ENCODE measurements at regions not wholly inside any gene's neighbourhood (a gene's known extent, or its start where the extent isn't known, plus 50 kb on each side); places are given as distances from the start of the nearest gene placed in this dataset.

DNA sequence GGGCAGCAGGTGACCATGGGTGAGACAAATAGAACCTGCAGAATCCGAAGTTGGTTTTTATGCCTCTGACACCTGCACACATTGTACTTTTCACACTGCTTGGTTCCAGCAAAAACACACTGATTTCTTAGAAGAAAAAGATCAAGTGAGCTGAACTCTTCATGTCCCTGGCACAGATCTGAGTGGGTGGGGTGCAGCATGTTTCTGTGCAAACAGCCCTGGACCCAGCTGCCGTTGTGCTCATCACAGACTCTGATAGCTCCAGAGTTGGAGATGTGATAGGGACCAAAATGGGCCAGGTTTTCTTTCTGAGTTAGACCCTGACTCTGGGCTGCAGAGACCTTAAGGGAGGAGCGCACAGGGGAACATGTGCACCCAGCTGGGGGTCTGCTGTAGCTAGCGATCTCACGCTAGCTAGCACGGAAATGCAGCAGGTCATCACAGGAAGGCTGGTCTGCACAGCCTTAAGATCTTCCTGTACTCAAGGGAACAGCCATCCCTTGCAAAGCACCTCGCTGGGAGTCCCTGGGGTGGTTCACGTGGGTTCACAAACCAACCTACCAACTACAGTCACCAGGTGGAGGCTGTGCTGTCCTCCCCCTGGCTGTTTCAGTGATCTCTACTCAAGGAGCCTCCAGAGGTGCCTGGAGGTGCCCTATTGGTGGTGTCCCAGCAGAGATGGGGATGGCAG lies 291.1 kb downstream of the PTPRU start:
- Mint-ChIP-seq H3K9me3 (ENCODE audit: unreplicated experiment) (peaks cover 5% of the 10 kb centered on the region), H3K27ac (ENCODE audit: unreplicated experiment) (no peak overlapping the region), H3K4me3 (ENCODE audit: unreplicated experiment) (no peak overlapping the region), H3K4me1 (ENCODE audit: low read depth, unreplicated experiment) (no peaks in the 10 kb centered on the region), H3K36me3 (ENCODE audit: low read depth, unreplicated experiment) (no peaks in the 10 kb centered on the region), H3K27me3 (ENCODE audit: low read depth, unreplicated experiment) (peaks cover 29% of the 10 kb centered on the region)
- Histone ChIP-seq H3K4me1 (ENCODE audit: insufficient read depth, low read length) (no peaks in the 10 kb centered on the region), H3K36me3 (ENCODE audit: insufficient read depth, low read length) (no peaks in the 10 kb centered on the region), H2AFZ (ENCODE audit: low read depth, low read length) (no peak overlapping the region), H3K79me2 (ENCODE audit: insufficient read depth, low read length) (no peaks in the 10 kb centered on the region), H3K27ac (ENCODE audit: low read depth, low read length) (no peak overlapping the region), H3K9ac (ENCODE audit: low read length) (no peak overlapping the region), H3K4me3 (ENCODE audit: insufficient read depth, low read depth, low read length) (no peak overlapping the region), H4K20me1 (ENCODE audit: insufficient read depth, low read length) (no peaks in the 10 kb centered on the region), H3K4me2 (ENCODE audit: low read length) (no peak overlapping the region), H3K27me3 (ENCODE audit: insufficient read depth, low read length) (no peaks in the 10 kb centered on the region), H3K9me3 (ENCODE audit: insufficient read depth, low read depth, low read length) (no peaks in the 10 kb centered on the region)
- no peak for FAIRE-seq
- no peak for TF ChIP-seq EZH2 (IDR thresholded peaks at IDR 0.05; ENCODE audit: insufficient read depth, low read length)
- DNase-seq (ENCODE audit: low read depth), result no peak

DNA sequence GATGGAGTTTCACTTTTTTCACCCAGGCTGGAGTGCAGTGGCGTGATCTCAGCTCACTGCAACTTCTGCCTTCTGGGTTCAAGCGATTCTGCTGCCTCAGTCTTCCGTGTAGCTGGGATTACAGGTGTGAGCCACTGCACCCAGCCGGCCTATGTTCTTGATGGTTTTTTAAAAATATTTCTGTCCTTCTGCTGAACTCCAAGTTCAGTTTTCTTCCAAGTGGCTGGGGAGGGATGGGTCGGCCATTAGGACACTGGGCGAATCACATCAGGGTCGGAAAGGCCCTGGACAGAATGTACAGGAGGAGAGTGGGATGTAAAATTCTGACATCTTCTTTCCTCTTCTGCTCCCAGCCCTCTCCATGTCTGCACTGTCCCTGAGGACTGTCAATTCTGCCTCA lies 289.6 kb downstream of the PTPRU start:
- DNase-seq (ENCODE audit: low read depth) (no peak), FAIRE-seq (no peak)
- Histone ChIP-seq H3K9ac (ENCODE audit: low read length) (no peak overlapping the region), H2AFZ (ENCODE audit: low read depth, low read length) (no peak overlapping the region), H3K79me2 (ENCODE audit: insufficient read depth, low read length) (no peaks in the 10 kb centered on the region), H3K27ac (ENCODE audit: low read depth, low read length) (no peak overlapping the region), H3K36me3 (ENCODE audit: insufficient read depth, low read length) (no peaks in the 10 kb centered on the region), H3K4me2 (ENCODE audit: low read length) (no peak overlapping the region), H3K27me3 (ENCODE audit: insufficient read depth, low read length) (no peaks in the 10 kb centered on the region), H4K20me1 (ENCODE audit: insufficient read depth, low read length) (no peaks in the 10 kb centered on the region), H3K4me1 (ENCODE audit: insufficient read depth, low read length) (no peaks in the 10 kb centered on the region), H3K4me3 (ENCODE audit: insufficient read depth, low read depth, low read length) (no peak overlapping the region), H3K9me3 (ENCODE audit: insufficient read depth, low read depth, low read length) (no peaks in the 10 kb centered on the region)
- Mint-ChIP-seq H3K4me3 (ENCODE audit: unreplicated experiment) (no peak overlapping the region), H3K27me3 (ENCODE audit: low read depth, unreplicated experiment) (peaks cover 32% of the 10 kb centered on the region), H3K36me3 (ENCODE audit: low read depth, unreplicated experiment) (no peaks in the 10 kb centered on the region), H3K4me1 (ENCODE audit: low read depth, unreplicated experiment) (no peaks in the 10 kb centered on the region), H3K9me3 (ENCODE audit: unreplicated experiment) (peaks cover 5% of the 10 kb centered on the region), H3K27ac (ENCODE audit: unreplicated experiment) (no peak overlapping the region)
- TF ChIP-seq EZH2 (IDR thresholded peaks at IDR 0.05; ENCODE audit: insufficient read depth, low read length), result no peak
- TF ChIP-seq, protein P1, sequence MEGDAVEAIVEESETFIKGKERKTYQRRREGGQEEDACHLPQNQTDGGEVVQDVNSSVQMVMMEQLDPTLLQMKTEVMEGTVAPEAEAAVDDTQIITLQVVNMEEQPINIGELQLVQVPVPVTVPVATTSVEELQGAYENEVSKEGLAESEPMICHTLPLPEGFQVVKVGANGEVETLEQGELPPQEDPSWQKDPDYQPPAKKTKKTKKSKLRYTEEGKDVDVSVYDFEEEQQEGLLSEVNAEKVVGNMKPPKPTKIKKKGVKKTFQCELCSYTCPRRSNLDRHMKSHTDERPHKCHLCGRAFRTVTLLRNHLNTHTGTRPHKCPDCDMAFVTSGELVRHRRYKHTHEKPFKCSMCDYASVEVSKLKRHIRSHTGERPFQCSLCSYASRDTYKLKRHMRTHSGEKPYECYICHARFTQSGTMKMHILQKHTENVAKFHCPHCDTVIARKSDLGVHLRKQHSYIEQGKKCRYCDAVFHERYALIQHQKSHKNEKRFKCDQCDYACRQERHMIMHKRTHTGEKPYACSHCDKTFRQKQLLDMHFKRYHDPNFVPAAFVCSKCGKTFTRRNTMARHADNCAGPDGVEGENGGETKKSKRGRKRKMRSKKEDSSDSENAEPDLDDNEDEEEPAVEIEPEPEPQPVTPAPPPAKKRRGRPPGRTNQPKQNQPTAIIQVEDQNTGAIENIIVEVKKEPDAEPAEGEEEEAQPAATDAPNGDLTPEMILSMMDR (IDR thresholded peaks at IDR 0.05; ENCODE audit: insufficient read depth, low read depth, low read length), result no peak

DNA sequence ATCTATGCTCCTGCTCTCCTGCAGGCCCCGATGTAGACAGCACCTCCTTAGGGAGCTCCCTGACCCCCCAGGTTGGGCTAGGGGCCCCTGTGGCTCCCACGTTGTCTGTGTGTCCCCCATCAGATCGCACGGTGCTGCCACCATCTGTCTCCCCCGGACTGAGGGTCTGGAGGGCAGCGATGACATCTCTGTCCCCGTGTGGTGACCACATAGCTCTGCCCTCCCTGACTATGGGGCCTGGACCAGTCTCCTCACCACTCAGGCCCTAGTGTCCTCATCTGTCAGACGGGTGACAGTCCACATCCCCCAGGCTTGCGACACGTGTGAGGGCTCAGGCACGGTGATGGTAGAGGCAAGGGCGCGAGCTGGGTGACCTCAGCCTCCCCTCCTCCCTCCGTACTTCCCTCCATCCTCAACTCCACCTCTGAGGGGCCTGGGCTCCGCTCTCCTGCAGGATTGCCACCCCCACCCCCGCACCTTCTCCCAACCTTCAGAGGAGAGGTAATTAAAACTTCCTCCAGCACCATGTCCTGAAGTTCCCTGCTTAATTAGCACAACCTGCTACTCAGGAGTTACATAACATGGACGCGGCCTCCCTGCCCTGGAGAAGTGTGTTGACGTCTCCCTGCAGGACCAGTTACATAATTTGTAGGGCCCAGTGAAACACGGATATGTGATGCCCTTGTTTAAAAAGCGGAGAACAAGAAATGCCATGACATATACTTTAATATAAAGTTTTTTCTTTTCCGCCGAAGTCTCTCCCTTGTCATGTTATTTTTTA lies 288.2 kb downstream of the PTPRU start:
- Histone ChIP-seq H3K4me1 (ENCODE audit: insufficient read depth, low read length) (no peaks in the 10 kb centered on the region), H3K4me3 (ENCODE audit: insufficient read depth, low read depth, low read length) (no peak overlapping the region), H3K27ac (ENCODE audit: low read depth, low read length) (no peak overlapping the region), H2AFZ (ENCODE audit: low read depth, low read length) (no peak overlapping the region), H4K20me1 (ENCODE audit: insufficient read depth, low read length) (no peaks in the 10 kb centered on the region), H3K27me3 (ENCODE audit: insufficient read depth, low read length) (no peaks in the 10 kb centered on the region), H3K36me3 (ENCODE audit: insufficient read depth, low read length) (no peaks in the 10 kb centered on the region), H3K9me3 (ENCODE audit: insufficient read depth, low read depth, low read length) (no peaks in the 10 kb centered on the region), H3K4me2 (ENCODE audit: low read length) (no peak overlapping the region), H3K9ac (ENCODE audit: low read length) (no peak overlapping the region), H3K79me2 (ENCODE audit: insufficient read depth, low read length) (no peaks in the 10 kb centered on the region)
- Mint-ChIP-seq H3K36me3 (ENCODE audit: low read depth, unreplicated experiment) (no peaks in the 10 kb centered on the region), H3K4me1 (ENCODE audit: low read depth, unreplicated experiment) (no peaks in the 10 kb centered on the region), H3K27me3 (ENCODE audit: low read depth, unreplicated experiment) (peaks cover 45% of the 10 kb centered on the region), H3K27ac (ENCODE audit: unreplicated experiment) (no peak overlapping the region), H3K4me3 (ENCODE audit: unreplicated experiment) (no peak overlapping the region), H3K9me3 (ENCODE audit: unreplicated experiment) (no peaks in the 10 kb centered on the region)
- DNase-seq (ENCODE audit: low read depth), result no peak
- TF ChIP-seq EZH2 (IDR thresholded peaks at IDR 0.05; ENCODE audit: insufficient read depth, low read length), result no peak
- TF ChIP-seq, protein P1 (IDR thresholded peaks at IDR 0.05; ENCODE audit: insufficient read depth, low read depth, low read length), result no peak
- no peak for FAIRE-seq
